NCI-H1436 treated with DMSO at 0.1 percent for 48 hours (cell line): ENCODE measurements at regions not wholly inside any gene's neighbourhood (a gene's known extent, or its start where the extent isn't known, plus 50 kb on each side); places are given as distances from the start of the nearest gene placed in this dataset.

Experiments
- DNase-seq: peaks from one replicate; lab custom pipeline; 2025; lab: John Stamatoyannopoulos, UW

DNA sequence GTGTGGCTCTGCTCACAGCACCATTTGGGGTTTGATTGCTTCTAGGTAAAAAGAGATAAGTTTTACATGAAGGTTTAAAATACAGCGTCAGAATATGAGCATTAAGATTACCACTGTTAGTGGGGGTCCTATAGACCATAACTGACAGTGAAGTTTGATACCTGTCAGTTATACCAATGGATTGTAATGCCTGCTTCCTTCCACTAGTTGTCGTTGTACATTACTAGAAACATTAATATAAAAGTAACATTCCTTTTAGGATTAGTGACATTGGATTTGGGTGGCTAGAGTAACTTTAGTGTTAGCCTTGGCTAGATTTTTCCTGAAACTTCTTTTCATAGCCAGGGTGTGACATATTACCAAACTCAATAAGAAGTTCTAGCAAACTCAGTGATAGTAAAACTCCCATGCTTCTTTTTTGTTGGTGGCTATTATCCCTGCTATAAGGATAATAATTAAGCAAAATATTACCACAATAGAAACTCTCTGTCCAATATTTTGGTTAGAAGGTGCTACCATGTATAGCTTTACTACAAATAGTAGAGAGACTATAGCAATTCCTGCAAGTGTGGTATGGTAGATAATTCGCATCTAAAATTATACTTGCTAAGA is 57.1 kb downstream of the FAM181B start:
- DNase-seq, result no peak

GRCh38 chr11:82675838-82676237 is 57.8 kb downstream of the FAM181B start:
- no peak for DNase-seq

DNA sequence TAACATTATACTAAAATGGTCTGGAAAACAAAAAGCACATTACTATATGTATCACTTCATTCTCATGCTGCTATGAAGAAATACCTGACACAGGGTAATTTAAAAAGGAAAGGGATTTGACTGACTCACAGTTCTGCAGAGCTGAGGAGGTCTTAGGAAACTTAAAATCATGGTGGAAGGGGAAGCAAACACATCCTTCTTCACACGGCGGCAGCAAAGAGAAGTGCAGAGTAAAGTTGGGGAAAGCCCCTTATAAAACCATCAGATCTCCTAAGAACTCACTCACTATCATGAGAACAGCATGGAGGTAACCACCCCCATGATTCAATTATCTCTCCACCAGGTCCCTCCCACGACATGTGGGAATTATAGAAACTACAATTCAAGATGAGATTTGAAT is 60.0 kb downstream of the FAM181B start:
- no peak for DNase-seq

DNA sequence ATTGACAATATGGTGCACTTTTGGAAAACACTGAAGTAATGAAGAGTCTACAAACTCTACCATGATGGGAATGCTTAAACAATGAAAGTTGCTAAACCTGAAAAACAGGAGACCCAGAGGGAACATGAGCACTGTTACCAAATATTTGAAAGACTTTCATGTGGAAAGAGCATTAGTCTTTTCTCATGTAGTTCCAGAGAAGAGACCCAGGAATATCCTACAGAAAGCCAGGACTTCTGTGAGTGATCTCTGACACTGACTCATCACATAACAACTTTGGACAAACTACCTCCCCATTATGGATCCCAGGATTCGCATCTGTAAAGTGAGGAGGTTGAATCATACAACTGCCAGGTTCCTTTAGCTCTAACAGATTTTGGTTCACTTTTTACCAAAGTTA is 62.2 kb downstream of the FAM181B start:
- no peak for DNase-seq

GRCh38 chr11:82663535-82663934 is 70.1 kb downstream of the FAM181B start:
- no peak for DNase-seq

DNA sequence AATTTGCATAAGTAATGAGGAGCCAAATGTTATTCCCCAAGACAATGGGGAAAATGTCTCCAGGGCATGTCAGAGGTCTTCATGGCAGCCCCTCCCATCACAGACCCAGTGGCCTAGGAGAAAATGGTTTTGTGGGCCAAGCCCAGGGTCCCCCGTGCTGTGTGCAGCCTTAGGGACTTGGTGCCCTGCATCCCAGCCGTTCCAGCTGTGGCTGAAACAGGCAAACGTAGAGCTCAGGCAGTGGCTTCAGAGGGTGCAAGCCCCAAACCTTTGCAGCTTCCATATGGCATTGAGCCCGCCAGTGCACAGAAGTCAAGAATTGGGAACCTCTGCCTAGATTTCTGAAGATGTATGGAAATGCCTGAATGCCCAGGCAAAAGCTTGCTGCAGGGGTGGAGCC is 79.9 kb downstream of the FAM181B start:
- DNase-seq, result no peak

DNA sequence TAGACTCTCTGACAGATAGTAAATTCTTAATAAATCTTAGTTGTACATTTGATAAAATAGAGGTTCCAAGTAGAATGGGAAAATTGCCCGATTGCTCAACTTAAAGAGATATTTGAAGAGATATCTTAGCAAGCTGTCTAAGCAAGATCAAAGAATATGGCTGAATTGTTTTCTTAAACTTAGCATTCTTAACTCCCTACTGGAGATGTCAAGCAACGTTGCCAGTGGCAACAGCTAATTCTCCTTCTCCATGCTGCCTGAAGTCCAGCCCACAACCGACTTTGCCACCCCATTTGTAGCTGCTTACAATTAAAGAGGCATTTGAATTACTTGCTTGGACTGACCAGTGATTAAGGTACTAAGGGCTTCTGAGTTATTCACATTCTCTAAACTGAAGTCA is 94.4 kb downstream of the FAM181B start:
- DNase-seq, result no peak

DNA sequence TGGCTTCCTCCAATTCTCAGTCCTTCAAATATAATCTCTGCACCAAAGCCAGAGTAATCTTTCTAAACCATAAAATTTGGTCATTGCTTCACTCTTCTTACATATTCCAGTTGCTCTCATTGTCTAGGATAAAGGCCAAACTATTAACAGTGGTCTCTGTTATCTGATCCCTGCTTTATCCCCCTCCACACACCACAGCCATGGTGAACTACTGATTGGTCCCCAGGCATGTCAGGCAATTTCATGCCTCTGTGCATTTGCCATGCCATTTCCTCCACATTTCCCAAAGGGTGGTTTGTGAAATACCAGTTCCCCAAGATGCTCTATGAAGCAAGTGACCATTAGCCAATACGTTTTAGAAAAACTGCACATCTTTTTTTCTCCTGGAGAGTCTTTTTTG is 97.0 kb downstream of the FAM181B start:
- DNase-seq, result no peak

DNA sequence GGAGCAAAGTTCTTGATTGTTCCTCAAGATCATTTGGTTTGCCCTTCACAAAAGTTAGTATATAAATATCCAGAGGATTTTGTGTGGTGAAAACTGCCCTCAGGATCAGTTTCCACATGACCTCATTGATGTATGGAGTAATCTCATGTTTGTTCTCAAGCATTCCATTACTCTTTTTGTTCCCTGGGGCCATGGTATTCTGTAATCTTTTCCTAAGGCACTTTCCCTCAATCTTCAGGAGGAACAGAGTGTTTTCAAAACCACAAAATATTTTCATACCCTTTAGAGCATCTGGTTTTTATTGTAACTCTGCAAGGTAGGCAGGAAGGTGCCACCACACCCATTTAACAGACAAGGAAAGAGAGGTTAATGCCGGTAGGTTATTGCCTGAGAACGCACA is 99.6 kb downstream of the FAM181B start:
- no peak for DNase-seq

DNA sequence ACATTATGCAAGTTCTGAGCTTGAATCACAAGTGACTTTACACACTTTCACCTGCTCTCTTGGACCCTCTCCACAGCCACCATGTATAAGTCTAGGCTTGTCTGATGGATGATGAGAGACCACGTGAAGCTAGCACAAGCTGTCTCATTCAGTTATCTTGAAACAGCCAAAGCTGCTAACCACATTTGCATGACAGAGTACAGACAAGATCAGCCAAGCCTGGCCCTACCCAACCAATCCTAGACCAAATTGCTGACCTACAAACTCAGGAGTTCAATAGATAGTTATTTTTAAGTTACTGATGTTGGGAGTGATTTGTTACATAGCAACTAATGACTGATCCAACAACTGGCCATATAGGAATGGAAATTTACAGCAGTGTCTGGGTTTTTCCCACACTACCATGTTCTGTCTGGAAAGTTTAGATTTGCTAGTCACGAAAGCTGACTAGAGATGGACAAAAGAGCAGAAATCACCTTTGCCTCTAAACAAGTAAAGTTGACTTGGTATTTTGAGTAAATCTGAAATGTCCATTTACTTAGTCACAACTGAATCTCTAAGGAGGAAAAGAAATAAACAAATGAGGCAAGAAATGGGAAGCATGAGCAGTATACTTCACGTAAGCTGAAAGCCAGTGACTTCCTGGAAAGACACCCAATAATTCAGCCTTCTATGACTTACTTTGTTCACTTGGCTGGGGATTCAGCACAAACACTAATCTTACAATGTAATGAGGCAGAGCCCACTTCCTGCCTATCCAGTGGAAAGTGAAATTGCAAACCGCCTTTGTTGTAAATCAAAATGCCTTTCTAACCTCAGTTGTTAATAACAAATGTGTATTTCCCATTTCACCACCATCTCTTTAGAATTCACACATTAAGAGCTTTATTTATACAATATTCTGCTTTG is 101.7 kb downstream of the FAM181B start:
- no peak for DNase-seq

DNA sequence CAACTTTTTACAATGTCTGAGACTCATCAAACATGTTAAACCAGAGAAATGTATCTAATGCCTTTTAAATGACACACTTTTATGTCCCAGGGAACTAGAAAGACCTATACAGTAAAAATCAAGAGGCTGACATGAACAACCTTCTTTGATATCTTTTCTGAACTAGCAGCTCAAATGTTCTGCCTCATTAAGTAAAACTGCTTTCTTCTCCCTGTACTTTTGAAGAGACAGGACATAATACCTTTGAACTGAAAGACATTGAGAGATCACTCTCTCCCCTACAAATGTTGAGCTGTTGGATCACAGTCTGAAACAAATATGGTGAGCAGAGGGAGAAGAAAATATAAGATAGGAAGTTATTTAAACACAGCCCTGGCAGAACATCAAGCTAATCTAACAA is 123.0 kb downstream of the FAM181B start:
- no peak for DNase-seq

GRCh38 chr11:82606738-82607137 is 126.9 kb downstream of the FAM181B start:
- DNase-seq, result no peak

DNA sequence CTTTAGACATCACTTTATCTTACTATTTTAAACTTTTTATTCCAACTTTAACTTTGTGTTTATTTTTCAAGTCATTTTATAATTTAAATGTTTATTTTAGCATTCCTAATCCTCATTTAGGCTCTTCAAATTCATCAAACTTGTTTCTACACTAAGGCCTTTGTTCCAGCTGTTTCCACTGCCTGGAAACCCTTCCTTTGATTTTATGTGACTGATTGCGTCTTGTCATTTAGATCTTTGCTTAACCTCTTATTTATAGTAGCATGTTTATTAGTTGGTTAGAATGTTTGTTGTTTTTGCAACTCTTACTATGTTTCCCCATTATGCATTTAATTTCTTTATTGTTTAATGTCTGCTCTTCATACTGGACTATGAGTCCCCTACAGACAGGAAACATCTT is 132.0 kb downstream of the FAM181B start:
- DNase-seq, result no peak

DNA sequence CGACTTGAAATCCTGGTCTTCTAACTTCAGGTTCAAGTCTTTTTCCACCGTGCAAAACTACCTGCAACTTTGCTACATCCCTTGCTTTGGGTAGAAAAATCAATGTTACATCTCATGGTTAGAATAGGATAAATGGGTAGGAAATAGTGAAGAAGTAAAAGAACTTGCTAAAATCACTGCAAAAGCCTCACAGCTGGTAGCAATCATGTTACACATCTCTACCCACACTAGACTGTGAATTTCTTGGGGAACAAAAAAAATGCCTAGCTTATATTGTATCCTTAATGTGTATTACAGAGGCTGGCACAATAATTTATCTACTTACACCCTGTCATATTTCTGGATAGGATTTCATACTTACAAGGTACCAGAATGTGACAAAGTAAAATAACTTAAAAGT is 133.8 kb downstream of the FAM181B start:
- DNase-seq, result no peak

DNA sequence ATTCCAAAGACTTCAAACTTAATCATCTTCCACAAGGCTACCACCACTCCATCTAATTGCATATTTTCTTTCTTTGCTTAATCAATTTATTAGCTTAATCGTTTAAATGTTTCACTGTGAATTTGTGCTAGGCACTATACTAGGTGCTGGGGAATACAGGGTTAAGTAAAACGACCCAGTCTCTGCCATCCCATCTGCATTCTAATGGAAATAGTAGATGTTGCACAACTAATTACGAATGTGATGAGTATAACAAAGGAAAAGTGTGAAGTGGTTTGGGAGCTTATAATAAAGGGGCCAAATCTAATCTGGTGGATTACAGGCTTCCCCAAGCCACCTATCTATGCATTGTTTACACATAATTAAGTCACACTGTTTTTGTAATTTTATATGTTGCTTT is 147.1 kb downstream of the FAM181B start:
- DNase-seq, result no peak

GRCh38 chr11:82577246-82577645 is 156.4 kb downstream of the FAM181B start:
- DNase-seq, result no peak

DNA sequence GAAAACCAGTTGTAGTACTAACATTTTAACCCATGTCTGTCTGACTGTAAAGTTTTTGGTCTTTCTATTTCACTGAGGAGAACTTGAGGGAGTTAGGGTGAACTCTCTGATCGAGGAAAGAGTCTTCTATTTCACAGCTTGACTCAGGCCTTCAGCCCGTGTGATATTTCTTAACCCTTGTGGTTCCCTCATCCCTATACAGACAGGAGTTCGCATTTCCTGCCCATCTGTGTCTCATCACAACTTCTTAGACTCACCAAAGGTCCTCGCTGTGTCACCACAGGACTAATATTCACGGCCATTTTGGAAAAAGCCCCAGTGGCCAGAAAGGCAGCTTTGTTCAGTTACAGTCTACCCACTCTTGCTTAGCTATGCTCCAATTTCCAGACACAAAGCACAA is 172.8 kb downstream of the FAM181B start:
- no peak for DNase-seq

- DNase-seq, result no peak
Measured at GRCh38 chr11:82559609-82560008, 174.1 kb downstream of the FAM181B start.

DNA sequence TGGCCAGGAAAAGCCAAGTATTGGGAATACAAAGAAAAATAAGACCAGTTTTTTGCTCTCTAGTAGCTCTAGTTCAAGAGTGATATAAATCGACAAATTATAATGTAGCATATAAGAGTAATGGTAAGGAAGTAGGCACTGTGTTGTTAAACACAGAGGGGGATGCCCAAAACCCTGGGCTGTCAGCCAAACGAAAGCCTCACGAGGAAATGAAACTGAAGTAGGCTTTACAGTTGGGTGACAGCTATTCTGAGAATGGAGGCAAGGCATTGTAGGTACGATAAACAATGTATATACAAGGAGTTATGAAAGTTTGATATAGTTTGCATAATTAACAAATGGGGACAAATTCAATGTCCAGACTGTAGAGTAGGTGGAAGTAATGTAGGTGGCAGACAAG is 176.4 kb downstream of the FAM181B start:
- no peak for DNase-seq

- DNase-seq, result no peak
Measured at GRCh38 chr11:82556210-82556609, 177.5 kb downstream of the FAM181B start.

DNA sequence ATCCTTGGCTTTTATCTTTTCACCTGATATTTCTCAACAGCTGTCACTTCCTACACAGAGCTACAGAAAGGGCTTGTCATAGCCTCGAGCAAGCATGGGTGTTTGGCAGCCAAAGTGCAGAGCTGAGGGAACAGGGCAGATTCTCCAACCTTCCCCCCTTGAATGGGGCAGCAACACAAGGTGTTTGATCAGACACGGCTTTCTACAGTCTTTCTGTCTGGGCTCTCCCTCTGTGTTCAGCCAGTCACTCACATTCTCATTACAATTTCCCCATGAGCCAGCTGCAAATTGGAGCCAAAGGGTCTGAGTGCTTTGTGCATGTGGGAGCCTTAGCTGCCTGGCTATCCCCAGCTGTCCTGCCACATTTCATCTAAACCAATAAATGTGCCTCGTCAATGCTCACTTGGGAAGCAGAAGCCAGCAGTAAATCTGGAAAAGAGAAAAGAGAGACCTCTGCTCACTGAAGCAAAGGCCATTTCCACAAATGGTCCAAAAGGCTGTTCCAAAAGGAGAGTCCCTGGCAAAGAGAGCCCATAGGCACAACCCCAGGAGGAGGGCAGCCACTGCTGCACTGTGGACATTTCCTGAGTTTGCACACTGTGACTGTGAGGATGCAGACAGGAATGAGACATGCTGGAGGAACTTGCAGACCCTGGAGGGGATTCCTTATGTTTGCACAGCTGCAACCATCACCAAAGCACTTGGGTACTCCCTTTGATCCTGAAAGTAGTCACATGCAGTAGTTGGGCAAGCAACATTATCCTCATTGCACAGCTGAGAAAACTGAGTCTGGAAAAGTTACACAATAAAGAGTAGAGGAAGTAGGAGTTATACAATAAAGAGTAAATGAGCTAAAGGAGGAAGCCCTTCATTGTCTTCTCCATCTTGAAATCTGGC is 186.8 kb downstream of the FAM181B start:
- DNase-seq, result no peak

DNA sequence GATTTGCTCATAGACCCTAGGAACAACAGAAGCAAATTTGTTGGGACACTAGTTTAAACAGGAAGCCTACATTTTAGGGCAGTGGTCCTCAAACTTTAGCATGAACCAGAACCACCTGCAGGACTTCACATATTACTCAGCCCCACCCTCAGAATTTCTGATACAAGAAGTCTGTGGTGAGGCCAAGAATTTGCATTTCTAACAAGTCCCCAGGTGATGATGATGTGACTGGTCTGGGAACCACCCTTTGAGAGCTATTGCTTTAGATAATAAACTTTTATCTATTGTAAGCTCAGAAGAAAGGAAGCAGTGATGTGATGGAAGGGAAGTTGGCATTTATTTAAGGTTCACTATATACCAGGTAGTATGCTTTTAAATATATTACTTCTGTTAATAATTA is 194.0 kb downstream of the FAM181B start:
- DNase-seq, result no peak

DNA sequence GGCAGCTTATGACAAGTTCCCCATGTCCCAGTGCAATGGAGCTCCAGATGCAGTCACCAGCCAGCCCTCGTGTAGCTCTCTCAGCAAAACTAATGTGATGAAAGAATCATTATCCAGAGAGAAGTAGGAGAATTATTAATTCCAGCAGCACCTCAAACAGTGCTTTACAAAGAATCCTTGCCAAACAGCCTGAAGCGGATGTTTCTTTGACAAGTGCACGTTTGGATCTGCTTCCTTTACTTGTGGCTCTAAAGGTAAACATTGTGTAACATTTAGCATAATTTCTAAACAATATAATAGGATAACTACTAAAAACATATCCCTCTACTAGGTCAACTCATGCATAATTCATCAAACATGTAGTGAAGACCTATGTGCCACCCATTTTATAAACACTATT is 197.0 kb downstream of the FAM181B start:
- no peak for DNase-seq
